ENCODE measurements at regions not wholly inside any gene's neighbourhood (a gene's known extent, or its start where the extent isn't known, plus 50 kb on each side); places are given as distances from the start of the nearest gene placed in this dataset.
"Not testable (repeated sequence)": the region's sequence is repeated elsewhere in the genome, so short reads cannot be mapped to it uniquely, and the experiment has no call there.

DNA sequence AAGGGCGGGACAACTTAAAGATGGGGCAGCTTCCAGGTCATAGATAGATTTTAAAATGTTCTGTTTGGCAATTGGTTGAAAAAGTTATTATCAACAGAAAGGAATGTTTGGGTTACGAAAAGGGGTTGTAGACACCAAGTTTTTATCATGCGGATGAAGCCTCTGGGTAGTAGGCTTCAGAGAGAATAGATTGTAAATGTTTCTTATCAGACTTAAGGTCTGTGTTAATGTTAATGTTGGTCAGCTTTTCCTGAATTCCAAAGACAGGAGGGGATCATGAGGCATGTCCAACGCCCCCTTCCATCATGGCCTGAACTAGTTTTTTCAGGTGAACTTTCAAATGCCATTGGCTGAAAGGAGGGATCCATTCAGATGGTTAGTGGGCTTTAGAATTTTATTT, 84.2 kb upstream of the KIF5B start:
- intact Hi-C loops (cut with micrococcal nuclease) = no loop called here
- H3K27ac ChIP-seq (replicated peaks) = peak overlapping the region; percentile 85
- H3K4me1 ChIP-seq = peaks cover 35% of the 10 kb centered on the region
- DNase-seq = no peak
- TF ChIP-seq, protein P1, sequence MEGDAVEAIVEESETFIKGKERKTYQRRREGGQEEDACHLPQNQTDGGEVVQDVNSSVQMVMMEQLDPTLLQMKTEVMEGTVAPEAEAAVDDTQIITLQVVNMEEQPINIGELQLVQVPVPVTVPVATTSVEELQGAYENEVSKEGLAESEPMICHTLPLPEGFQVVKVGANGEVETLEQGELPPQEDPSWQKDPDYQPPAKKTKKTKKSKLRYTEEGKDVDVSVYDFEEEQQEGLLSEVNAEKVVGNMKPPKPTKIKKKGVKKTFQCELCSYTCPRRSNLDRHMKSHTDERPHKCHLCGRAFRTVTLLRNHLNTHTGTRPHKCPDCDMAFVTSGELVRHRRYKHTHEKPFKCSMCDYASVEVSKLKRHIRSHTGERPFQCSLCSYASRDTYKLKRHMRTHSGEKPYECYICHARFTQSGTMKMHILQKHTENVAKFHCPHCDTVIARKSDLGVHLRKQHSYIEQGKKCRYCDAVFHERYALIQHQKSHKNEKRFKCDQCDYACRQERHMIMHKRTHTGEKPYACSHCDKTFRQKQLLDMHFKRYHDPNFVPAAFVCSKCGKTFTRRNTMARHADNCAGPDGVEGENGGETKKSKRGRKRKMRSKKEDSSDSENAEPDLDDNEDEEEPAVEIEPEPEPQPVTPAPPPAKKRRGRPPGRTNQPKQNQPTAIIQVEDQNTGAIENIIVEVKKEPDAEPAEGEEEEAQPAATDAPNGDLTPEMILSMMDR (IDR thresholded peaks at IDR 0.05; ENCODE audit: borderline replicate concordance) = no peak
- H3K4me3 ChIP-seq = no peak overlapping the region
- no peaks in the 10 kb centered on the region for H3K9me3 ChIP-seq (replicated peaks)
- no peaks in the 10 kb centered on the region for H3K27me3 ChIP-seq (ENCODE audit: low read depth)
- H3K36me3 ChIP-seq = no peaks in the 10 kb centered on the region

DNA sequence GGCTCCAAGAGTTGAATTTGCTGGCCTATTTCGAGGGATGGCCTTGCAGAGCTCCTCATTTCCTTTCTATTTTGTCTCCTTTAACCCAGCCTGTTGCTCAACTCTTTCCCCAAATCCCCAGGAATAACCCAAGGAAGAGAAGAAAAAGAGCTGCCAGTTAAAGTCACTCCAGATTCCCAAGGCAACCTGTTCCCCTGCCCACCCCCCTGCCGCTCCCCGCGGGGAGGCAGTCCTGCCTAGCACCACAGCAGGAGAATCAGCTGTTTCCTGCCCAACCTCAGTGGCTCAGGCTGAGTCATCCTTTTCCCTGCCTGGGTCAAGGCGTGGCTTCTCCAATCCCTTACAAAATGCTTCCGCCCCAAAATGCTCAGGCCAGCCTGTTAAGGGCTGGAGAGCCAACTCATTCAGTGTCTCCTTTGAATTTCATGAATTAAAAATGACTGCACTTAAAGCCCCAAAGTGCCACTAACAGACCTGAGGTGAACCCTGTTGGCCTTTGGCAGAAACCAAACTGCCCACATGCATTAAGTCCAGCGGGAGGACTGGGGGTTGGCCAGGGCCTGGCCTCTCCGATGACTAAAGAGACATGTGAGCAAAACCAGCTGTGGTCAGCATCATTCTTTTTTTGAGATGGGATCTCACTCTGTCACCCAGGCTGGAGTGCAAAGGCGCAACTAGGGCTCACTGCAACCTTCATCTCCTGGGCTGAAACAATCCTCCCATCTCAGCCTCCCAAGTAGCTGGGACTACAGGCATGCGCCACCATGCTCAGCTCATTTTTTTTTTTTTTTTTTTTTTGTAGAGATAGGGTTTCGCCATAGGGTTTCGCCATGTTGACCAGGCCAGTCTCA, 83.2 kb upstream of the KIF5B start:
- Histone ChIP-seq H3K4me1 (peaks cover 35% of the 10 kb centered on the region), H3K9me3 (replicated peaks) (no peaks in the 10 kb centered on the region), H3K4me3 (no peak overlapping the region), H3K27ac (replicated peaks) (peak overlapping the region; percentile 85), H3K27me3 (ENCODE audit: low read depth) (no peaks in the 10 kb centered on the region), H3K36me3 (no peaks in the 10 kb centered on the region)
- DNase-seq = peak; percentile 82
- intact Hi-C loops (cut with micrococcal nuclease) = no loop called here
- TF ChIP-seq, protein P1 (IDR thresholded peaks at IDR 0.05; ENCODE audit: borderline replicate concordance) = peak; percentile 12

DNA sequence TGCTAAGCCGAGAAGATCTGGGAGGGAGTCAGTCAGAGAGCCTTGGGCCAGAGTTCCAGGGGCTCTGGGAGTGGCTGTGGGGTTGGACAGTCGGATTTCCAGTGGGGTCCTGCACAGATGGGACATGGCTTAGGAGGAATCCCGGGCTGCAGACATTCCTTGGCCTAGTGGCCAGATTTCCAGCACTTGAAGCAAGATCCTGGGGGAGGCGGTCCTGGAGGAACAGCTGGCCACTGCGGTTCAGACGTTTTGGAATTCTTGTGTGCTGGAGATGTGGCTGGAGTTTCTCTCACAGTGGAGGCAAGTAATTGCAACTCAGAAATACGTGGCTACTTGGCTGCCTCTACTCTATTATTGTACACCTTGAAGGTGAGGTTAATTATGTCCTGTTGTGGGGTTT, 80.7 kb upstream of the KIF5B start:
- DNase-seq; H3K27ac ChIP-seq (replicated peaks); H3K36me3 ChIP-seq; H3K4me3 ChIP-seq; intact Hi-C loops (cut with micrococcal nuclease); H3K27me3 ChIP-seq (ENCODE audit: low read depth); H3K9me3 ChIP-seq (replicated peaks): not testable (repeated sequence)
- H3K4me1 ChIP-seq = peaks cover 35% of the 10 kb centered on the region

DNA sequence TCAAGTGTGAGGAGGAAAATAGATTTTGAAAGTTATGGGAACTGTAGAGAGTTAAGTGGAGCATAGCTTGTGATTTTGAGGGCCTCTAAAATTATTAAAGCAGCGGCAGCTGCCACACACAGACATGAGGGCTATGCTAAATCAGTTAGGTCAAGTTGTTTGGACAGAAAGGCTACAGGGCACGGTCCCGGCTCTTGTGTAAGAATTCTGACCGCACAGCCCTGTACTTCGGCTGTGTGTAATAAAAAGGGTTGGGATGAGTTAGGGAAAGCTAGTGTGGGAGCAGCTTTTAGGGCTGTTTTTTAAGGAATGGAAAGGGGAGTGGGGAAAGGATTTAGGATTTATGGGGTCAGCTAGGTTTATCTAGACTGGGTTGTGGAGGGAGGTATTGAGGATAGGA, 79.6 kb upstream of the KIF5B start:
- intact Hi-C loops (cut with micrococcal nuclease); DNase-seq; H3K27ac ChIP-seq (replicated peaks); H3K4me3 ChIP-seq; H3K27me3 ChIP-seq (ENCODE audit: low read depth); H3K36me3 ChIP-seq; H3K9me3 ChIP-seq (replicated peaks): not testable (repeated sequence)
- H3K4me1 ChIP-seq = peaks cover 25% of the 10 kb centered on the region

DNA sequence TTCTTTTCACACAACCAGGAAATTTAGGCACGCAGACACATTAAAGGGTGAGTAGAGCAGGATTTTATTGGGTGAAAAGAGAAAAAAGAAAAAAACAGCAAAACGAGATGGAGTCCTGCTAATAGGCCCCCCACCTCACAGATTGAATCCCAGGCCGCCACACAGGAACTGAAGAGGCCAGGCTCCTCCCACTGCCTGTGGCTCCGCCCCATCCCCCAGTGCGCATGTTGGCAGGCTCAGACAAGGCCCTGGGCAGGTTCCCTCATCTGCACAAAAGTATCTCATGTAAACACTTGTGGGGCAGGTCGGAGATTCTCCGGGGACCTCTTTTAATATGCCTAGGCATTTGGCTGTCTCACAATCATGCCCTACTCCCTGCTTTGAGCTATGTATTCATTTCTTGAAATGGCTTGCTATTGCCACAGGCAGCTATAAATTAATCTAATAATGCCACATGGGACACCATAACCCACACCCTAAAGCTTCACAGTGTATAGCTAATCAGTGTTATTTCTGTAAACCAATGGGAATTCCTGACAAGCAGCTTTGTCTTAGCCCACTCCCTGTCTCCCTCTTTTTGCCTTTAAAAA, 76.2 kb upstream of the KIF5B start:
- DNase-seq = no peak
- H3K27ac ChIP-seq (replicated peaks) = no peak overlapping the region
- TF ChIP-seq, protein P1 (IDR thresholded peaks at IDR 0.05; ENCODE audit: borderline replicate concordance) = no peak
- H3K36me3 ChIP-seq = no peaks in the 10 kb centered on the region
- intact Hi-C loops (cut with micrococcal nuclease) = no loop called here
- H3K9me3 ChIP-seq (replicated peaks) = no peaks in the 10 kb centered on the region
- no peaks in the 10 kb centered on the region for H3K4me1 ChIP-seq
- H3K27me3 ChIP-seq (ENCODE audit: low read depth) = no peaks in the 10 kb centered on the region
- no peak overlapping the region for H3K4me3 ChIP-seq

DNA sequence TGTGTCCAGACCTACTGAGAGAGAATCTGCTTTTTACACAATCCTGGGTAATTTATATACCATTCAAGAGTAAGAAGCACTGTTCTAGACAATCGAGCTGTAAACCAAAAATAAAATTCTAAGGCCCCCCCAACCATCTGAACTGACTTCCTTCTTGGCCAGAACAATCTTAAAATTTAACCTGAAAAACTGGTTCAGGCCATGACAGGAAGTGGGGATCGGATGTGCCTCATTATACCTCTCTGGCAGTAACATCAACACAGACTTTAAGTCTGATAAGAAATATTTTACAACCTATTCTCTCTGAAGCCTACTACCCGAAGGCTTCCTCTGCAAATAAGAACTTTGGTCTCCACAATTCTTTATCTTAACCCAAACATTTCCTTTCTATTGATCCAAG, 75.2 kb upstream of the KIF5B start:
- Histone ChIP-seq H3K9me3 (replicated peaks) (no peaks in the 10 kb centered on the region), H3K36me3 (no peaks in the 10 kb centered on the region), H3K4me1 (no peaks in the 10 kb centered on the region), H3K4me3 (no peak overlapping the region), H3K27me3 (ENCODE audit: low read depth) (no peaks in the 10 kb centered on the region), H3K27ac (replicated peaks) (no peak overlapping the region)
- DNase-seq = no peak
- TF ChIP-seq, protein P1 (IDR thresholded peaks at IDR 0.05; ENCODE audit: borderline replicate concordance) = no peak
- intact Hi-C loops (cut with micrococcal nuclease) = no loop called here

Measured in left ventricle myocardium inferior (tissue), 1 donor.